Suppressor macrophage treated with lipopolysaccharide for 1 hour (primary cell): ENCODE measurements at regions not wholly inside any gene's neighbourhood (a gene's known extent, or its start where the extent isn't known, plus 50 kb on each side); places are given as distances from the start of the nearest gene placed in this dataset.
"Not testable (repeated sequence)": the region's sequence is repeated elsewhere in the genome, so short reads cannot be mapped to it uniquely, and the experiment has no call there.

Source experiments
- DNase-seq, 3 donors: peaks; one replicate each; pipeline ENCODE4 v3.0.0-alpha.2; 2020 to 2022

DNA sequence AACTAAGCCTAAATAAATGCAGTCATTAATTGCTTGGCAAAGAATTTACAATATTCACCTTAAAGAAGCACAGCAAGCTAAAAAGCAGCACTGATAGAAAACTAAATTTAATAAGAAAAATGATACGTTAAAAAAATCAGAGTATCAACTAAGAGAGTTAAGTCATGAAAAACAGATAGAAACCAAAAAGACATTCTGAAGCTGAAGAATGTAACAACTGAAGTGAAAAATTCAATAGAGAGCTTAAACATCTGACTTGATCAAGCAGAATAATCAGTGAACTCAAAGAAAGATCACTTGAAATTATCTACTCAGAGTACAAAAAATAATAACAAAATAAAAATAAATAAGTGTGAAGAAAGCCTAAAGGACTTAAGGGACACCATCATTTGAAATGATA, 588.0 kb upstream of the HS3ST1 start:
- no peak for DNase-seq

GRCh38 chr4:12005471-12005870, 576.8 kb upstream of the HS3ST1 start:
- DNase-seq: no peak

DNA sequence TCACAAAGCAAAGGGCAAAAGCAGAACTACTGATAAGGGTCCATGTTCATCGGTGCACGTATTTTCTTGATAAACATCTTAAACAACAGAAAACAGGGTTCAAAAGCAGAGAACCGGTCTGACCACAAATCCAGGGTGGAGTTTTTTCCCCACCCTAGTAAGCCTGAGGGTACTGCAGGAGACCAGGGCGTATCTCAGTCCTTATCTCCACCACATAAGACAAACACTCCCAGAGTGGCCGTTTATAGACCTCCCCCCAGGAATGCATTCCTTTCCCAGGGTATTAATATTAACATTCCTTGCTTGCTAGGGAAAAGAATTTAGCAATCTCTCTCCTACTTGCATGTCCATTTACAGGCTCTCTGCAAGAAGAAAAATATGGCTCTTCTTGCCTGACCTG, 567.9 kb upstream of the HS3ST1 start:
- not testable (repeated sequence) for DNase-seq

DNA sequence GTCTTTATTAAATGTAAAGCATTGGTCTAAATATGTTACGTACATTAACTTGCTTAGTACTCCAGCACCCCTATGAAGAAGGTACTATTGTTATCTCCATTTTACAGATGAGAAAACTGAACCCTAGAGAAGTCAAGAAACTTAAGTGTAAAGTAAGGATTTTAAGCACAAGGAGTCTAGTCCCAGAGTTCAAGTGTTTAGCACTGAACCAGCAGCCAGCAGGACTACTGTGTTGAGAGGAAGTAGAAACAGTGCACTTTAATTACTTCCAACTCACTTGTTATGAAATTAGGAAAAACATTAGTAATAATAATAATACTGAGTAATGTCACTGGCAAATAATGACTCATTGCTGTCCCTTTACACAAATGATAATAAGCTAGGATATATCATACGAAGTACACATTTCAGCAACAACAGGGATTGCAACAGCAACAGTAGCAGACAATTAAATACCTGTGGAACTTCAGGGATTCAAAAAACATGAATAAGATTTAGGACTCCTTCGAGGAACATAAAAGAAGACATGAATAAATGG, 548.1 kb upstream of the HS3ST1 start:
- DNase-seq: no peak

GRCh38 chr4:11973270-11973669, 544.6 kb upstream of the HS3ST1 start:
- DNase-seq: no peak

DNA sequence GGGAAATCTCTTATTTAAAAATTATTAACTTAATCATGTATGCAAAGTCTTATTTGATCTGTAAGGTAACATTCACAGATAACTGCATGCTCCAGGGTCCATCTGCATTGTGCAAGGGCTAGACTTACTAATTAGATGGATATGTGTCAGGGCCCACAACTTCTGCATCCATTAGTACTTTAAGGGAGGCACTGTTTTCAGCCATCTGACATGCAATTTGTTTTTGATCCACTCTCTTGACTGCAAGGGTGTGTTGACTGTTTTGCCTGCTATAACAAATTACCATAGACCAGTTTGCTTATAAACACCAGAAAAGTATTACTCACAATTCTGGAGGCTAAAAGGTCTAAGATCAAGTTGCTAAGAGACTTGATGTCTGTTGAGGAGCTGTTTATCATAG, 542.1 kb upstream of the HS3ST1 start:
- DNase-seq: no peak

DNA sequence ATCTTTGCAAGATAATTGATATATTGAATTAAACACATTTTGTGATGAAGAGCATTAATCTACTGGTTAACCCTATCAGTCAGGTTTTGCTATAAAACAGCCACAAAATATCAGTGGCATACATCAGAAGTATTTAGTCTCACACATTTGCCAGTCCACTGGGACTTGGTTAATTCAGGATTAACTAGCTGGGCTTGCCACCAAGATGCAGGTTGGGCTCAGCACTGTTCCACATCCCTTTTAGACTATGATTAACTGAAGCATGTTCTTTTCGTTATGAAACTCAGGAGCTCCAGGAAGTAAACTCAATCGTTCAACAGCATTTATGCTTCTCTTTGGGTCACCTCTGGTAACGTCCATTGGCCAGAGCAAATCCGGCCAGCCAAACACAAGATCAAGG, 538.1 kb upstream of the HS3ST1 start:
- DNase-seq: no peak

DNA sequence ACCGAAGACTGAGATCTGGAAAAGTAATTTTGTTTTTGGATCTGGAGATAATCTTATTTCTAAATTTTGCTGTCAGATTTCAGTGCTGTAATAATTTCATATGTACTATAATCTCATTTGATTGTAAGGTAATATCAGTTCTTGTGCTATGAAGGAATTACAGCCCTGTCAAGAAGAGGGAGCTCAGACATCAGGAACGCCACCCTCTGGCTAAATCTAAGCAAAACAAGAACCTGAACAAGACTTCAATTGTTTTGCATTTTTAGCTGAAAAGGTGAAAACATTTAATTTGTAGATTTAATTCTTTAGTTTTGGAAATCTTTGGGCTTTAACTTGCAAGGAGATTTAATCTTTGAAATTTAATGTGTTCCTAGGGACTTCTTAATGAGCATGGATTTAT, 525.4 kb upstream of the HS3ST1 start:
- DNase-seq: peak; percentile 50 to 62 (median 53)

GRCh38 chr4:11949355-11949754, 520.7 kb upstream of the HS3ST1 start:
- DNase-seq: no peak

GRCh38 chr4:11947629-11948028, 518.9 kb upstream of the HS3ST1 start:
- not testable (repeated sequence) for DNase-seq

- no peak for DNase-seq
These were observed 509.2 kb upstream of the HS3ST1 start for GRCh38 chr4:11937941-11938340.

- no peak for DNase-seq
These were observed 502.6 kb upstream of the HS3ST1 start for GRCh38 chr4:11931266-11931820.

- no peak for DNase-seq
These were observed 500.4 kb upstream of the HS3ST1 start for GRCh38 chr4:11929080-11929479.

- no peak for DNase-seq
These were observed 490.6 kb upstream of the HS3ST1 start for GRCh38 chr4:11919316-11919715.

DNA sequence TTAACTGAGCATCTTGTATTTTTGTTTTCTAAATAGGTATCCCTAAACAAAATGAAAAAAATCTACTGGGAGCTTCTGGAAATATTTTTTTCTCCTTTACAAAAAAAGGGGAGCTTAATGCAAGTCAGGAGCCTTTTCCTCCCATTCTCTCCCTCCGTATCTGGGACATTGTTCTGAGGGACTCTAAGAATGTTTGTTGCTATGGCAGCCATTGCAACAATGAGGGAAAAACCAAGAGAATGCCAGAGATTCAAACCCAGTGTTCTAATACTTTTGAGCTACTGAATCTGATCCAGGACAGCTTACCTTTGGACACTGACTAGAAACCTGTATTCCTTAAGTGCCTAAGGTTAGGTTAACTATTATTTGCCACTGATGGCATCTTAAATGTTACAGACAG, 485.7 kb upstream of the HS3ST1 start:
- no peak for DNase-seq

- DNase-seq: peak; percentile 54 to 68 (median 58)
These were observed 484.2 kb upstream of the HS3ST1 start for GRCh38 chr4:11912886-11913285.

DNA sequence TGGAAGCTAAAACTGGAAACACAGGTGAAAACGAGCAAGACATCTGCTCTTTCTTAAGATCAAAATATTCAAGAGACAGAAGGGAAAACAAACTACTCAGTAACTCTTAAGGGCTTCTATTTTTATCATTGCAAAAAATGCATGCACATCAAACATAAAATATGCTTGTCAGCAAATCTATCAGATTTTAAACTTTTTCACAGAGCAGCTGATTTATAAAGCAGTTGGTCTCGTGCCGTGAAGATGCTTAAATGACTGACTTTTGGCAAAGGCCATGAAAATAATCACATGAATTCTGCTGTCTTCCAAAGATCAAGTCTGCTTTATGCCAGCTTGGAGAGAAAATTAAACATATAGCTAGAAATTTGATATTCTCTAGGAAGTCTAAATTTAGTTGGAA, 482.1 kb upstream of the HS3ST1 start:
- no peak for DNase-seq

GRCh38 chr4:11908712-11909111, 480.0 kb upstream of the HS3ST1 start:
- DNase-seq: no peak

DNA sequence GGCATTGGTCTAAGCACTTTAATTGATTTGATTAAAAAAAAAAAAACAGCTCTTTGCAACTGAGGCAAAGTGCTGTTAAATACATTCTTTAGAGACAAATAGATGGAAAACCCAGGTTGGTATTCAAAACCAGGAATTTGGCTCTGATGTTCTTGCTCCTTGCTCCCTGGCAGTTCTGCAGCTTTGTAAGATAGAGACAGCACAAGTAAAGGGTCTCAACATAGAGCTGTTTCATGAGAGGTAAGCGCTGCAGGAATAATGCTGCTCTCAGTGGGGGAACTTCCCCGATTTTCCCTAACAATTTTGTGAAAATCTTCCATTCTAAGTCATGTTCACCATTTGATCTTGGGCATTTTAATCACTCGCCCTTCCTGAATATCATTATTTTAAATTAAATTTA, 479.5 kb upstream of the HS3ST1 start:
- DNase-seq: no peak

- no peak for DNase-seq
These were observed 476.4 kb upstream of the HS3ST1 start for GRCh38 chr4:11904846-11905739.

- DNase-seq: peak in 2 of 3 donors; percentile 2 to 6
These were observed 475.4 kb upstream of the HS3ST1 start for GRCh38 chr4:11904117-11904535.

- no peak for DNase-seq
These were observed 472.4 kb upstream of the HS3ST1 start for GRCh38 chr4:11901089-11901488.

DNA sequence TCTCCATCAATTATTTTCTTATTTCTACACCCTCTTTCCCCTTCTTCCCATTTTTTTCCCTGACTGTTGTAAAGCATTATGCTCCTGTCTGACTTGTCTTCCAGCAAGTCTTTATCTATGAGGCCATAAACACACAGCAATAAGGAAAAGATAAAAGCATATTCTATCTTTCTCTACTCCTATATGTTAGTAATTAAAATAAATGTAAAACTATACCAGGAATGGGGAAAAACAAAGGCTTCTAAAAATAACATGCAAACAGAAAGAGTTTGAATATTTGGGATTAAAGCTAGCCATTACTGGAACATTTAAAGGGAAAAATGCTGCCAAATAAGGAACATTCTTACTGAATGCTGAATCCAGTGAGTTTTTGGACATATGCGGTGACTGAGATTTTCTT, 471.7 kb upstream of the HS3ST1 start:
- no peak for DNase-seq

- no peak for DNase-seq
These were observed 470.1 kb upstream of the HS3ST1 start for GRCh38 chr4:11898796-11899195.
